ENCODE measurements at regions not wholly inside any gene's neighbourhood (a gene's known extent, or its start where the extent isn't known, plus 50 kb on each side); places are given as distances from the start of the nearest gene placed in this dataset.
A peak's percentile ranks its signal among the peaks of the same experiment; 100 is the strongest.

GRCh38 chr5:138656916-138657315, 81.7 kb upstream of the HSPA9 start:
- no peak overlapping the region for H3K4me3 Mint-ChIP-seq
- no peaks in the 10 kb centered on the region for H3K9me3 Mint-ChIP-seq
- TF ChIP-seq NR1H2 (CRISPR knock-in tag; IDR thresholded peaks at IDR 0.05): no peak
- TF ChIP-seq ZNF121 (CRISPR knock-in tag; IDR thresholded peaks at IDR 0.05): no peak
- no peak for TF ChIP-seq GTF2I (CRISPR knock-in tag; conservative IDR thresholded peaks at IDR 0.05)
- TF ChIP-seq PRDM15 (CRISPR knock-in tag; IDR thresholded peaks at IDR 0.05): no peak
- TF ChIP-seq ZSCAN18 (CRISPR knock-in tag; IDR thresholded peaks at IDR 0.05): no peak
- no peak for TF ChIP-seq NR2C2 (CRISPR knock-in tag; IDR thresholded peaks at IDR 0.05)
- no peak for TF ChIP-seq ZNF232 (CRISPR knock-in tag; IDR thresholded peaks at IDR 0.05)
- TF ChIP-seq AFF4 (CRISPR knock-in tag; IDR thresholded peaks at IDR 0.05; ENCODE audit: borderline replicate concordance): no peak
- TF ChIP-seq FOXK1 (CRISPR knock-in tag; IDR thresholded peaks at IDR 0.05): no peak
- no peak for TF ChIP-seq SMAD3 (CRISPR knock-in tag; IDR thresholded peaks at IDR 0.05; ENCODE audit: borderline replicate concordance)
- TF ChIP-seq NR3C1 (CRISPR knock-in tag; conservative IDR thresholded peaks at IDR 0.05; ENCODE audit: low read depth): no peak
- no peak for TF ChIP-seq ZNF317 (CRISPR knock-in tag; IDR thresholded peaks at IDR 0.05; ENCODE audit: borderline replicate concordance, low read depth)
- no peak for TF ChIP-seq MYBL2 (CRISPR knock-in tag; IDR thresholded peaks at IDR 0.05)
- TF ChIP-seq KAT7 (CRISPR knock-in tag; IDR thresholded peaks at IDR 0.05; ENCODE audit: borderline replicate concordance): no peak
- TF ChIP-seq PRRX2 (CRISPR knock-in tag; IDR thresholded peaks at IDR 0.05): no peak
- H3K27ac Mint-ChIP-seq: no peak overlapping the region
- H3K27me3 Mint-ChIP-seq (ENCODE audit: low read depth): peaks cover 3% of the 10 kb centered on the region; the same call in 1 of the 2 replicates
- ATAC-seq: no peak
- H3K4me1 Mint-ChIP-seq: peaks cover 20% of the 10 kb centered on the region
- ChIA-PET POLR2A (no interaction called here), CTCF (interaction anchor here (1.3 kb wide), 1 partner anchor 68 kb away, joined by 3 read pairs; no protein-coding TSS in a partner anchor)
- no peak for DNase-seq (ENCODE audit: low spot score)
- no peaks in the 10 kb centered on the region for H3K36me3 Mint-ChIP-seq

GRCh38 chr5:138655530-138656190, 80.5 kb upstream of the HSPA9 start:
- H3K4me1 Mint-ChIP-seq: peaks cover 18% of the 10 kb centered on the region
- ATAC-seq: no peak
- H3K36me3 Mint-ChIP-seq: no peaks in the 10 kb centered on the region
- no peak overlapping the region for H3K4me3 Mint-ChIP-seq
- no peaks in the 10 kb centered on the region for H3K9me3 Mint-ChIP-seq
- POLR2A ChIA-PET: no interaction called here
- no peak for DNase-seq (ENCODE audit: low spot score)
- H3K27me3 Mint-ChIP-seq (ENCODE audit: low read depth): peaks cover 3% of the 10 kb centered on the region; the same call in 1 of the 2 replicates
- TF ChIP-seq ZNF121 (CRISPR knock-in tag; IDR thresholded peaks at IDR 0.05) (0 out of 2 replicates have a peak, but pooled peaks have one; percentile 3), GABPB1 (CRISPR knock-in tag; IDR thresholded peaks at IDR 0.05) (no peak)
- H3K27ac Mint-ChIP-seq: no peak overlapping the region
- CTCF ChIA-PET: interaction anchor here (4.0 kb wide), 1 partner anchor 14 kb away, joined by 19 read pairs; no protein-coding TSS in a partner anchor
